T-cell (primary cell): ENCODE measurements at regions not wholly inside any gene's neighbourhood (a gene's known extent, or its start where the extent isn't known, plus 50 kb on each side); places are given as distances from the start of the nearest gene placed in this dataset.
"Not testable (repeated sequence)": the region's sequence is repeated elsewhere in the genome, so short reads cannot be mapped to it uniquely, and the experiment has no call there.

Experiments
- ATAC-seq, 4 experiments: fragments of 200-7000 bp in 3 of 4; fragments of 150-1000 bp in 1 of 4; cut with Tn5 transposase; replicated peaks in 1 of 4; 1 replicate in 3 of 4; 2 replicates in 1 of 4; pipeline ENCODE4 v1.10.0; 2021; ENCODE audit warnings: moderate library complexity in 3 of 4, mild to moderate bottlenecking in 2 of 4, moderate number of reproducible peaks in 1 of 4
- CTCF ChIA-PET, 2 donors: fragments of 300-600 bp; sonication (Branson Sonifier 250); formaldehyde crosslinking; loops; one replicate each; lab custom pipeline; 2022; ENCODE audit warnings: antibody characterized with exemption in 2 of 2; lab: Charles Lee
- POLR2A ChIA-PET, 2 donors: fragments of 300-600 bp; sonication (Branson Sonifier 250); formaldehyde crosslinking; loops; one replicate each; lab custom pipeline; 2022; ENCODE audit warnings: antibody characterized with exemption in 2 of 2; lab: Charles Lee
- DNase-seq, 35 experiments: peaks; one replicate each; pipeline versions ENCODE4 v3.0.0 to v3.0.0-alpha.2; 2013 to 2023
- H3K27ac ChIP-seq: one replicate; pipeline ENCODE4 v1.5.1; 2013; ENCODE audit warnings: low read length
- H3K27me3 ChIP-seq, 2 experiments: replicated peaks in 1 of 2; 1 replicate in 1 of 2; 2 replicates in 1 of 2; pipeline versions ENCODE4 v1.6.1 to v1.7.0; 2013; ENCODE audit warnings: low read length in 1 of 2, mixed read lengths in 1 of 2; ENCODE audit not compliant: control insufficient read depth in 2 of 2, insufficient read depth in 2 of 2; ENCODE audit errors: extremely low read depth in 1 of 2
- H3K36me3 ChIP-seq, 2 donors: 1 replicate in 1 of 2; 2 replicates in 1 of 2; pipeline versions ENCODE4 v1.6.1 to v1.7.0; 2013; ENCODE audit warnings: low read length in 1 of 2; ENCODE audit not compliant: control insufficient read depth in 2 of 2, insufficient read depth in 1 of 2; ENCODE audit errors: extremely low read depth in 1 of 2
- H3K4me1 ChIP-seq, 2 experiments: 1 replicate in 1 of 2; 2 replicates in 1 of 2; pipeline versions ENCODE4 v1.6.1 to v1.7.0; 2013; ENCODE audit warnings: low read length in 2 of 2, mixed read lengths in 1 of 2; ENCODE audit not compliant: insufficient read depth in 2 of 2, control insufficient read depth in 1 of 2; ENCODE audit errors: extremely low read depth in 1 of 2
- H3K4me3 ChIP-seq, 2 donors: 1 replicate in 1 of 2; 2 replicates in 1 of 2; pipeline versions ENCODE4 v1.5.1 to v1.7.0; 2013; ENCODE audit warnings: mild to moderate bottlenecking in 2 of 2, low read length in 1 of 2, moderate library complexity in 1 of 2; ENCODE audit not compliant: control insufficient read depth in 1 of 2; ENCODE audit errors: extremely low read depth in 1 of 2
- H3K9me3 ChIP-seq: 2 replicates; pipeline ENCODE4 v1.7.0; 2013
- H3K27ac Mint-ChIP-seq, 2 donors: one replicate each; pipeline ENCODE4 v1.8.0; 2020 to 2021; ENCODE audit warnings: mild to moderate bottlenecking in 2 of 2, mixed read lengths in 2 of 2
- H3K27me3 Mint-ChIP-seq, 2 donors: one replicate each; pipeline ENCODE4 v1.8.0; 2021 to 2022; ENCODE audit warnings: mixed read lengths in 2 of 2
- H3K36me3 Mint-ChIP-seq: one replicate; pipeline ENCODE4 v1.8.0; 2021; ENCODE audit warnings: mixed read lengths
- H3K4me1 Mint-ChIP-seq, 3 donors: one replicate each; pipeline ENCODE4 v1.8.0; 2020 to 2022; ENCODE audit warnings: mixed read lengths in 3 of 3, mild to moderate bottlenecking in 1 of 3
- H3K4me3 Mint-ChIP-seq, 3 donors: one replicate each; pipeline ENCODE4 v1.8.0; 2020 to 2022; ENCODE audit warnings: mild to moderate bottlenecking in 3 of 3, mixed read lengths in 3 of 3, moderate library complexity in 3 of 3
- H3K9me3 Mint-ChIP-seq, 3 donors: one replicate each; pipeline ENCODE4 v1.8.0; 2020 to 2022; ENCODE audit warnings: mixed read lengths in 3 of 3
- WGBS: methylation state at CpG from one replicate; pipeline ENCODE4 v1.1.5; 2013; ENCODE audit warnings: missing lambda C conversion rate; ENCODE audit not compliant: insufficient coverage; 5-methylcytosine and 5-hydroxymethylcytosine counted together

DNA sequence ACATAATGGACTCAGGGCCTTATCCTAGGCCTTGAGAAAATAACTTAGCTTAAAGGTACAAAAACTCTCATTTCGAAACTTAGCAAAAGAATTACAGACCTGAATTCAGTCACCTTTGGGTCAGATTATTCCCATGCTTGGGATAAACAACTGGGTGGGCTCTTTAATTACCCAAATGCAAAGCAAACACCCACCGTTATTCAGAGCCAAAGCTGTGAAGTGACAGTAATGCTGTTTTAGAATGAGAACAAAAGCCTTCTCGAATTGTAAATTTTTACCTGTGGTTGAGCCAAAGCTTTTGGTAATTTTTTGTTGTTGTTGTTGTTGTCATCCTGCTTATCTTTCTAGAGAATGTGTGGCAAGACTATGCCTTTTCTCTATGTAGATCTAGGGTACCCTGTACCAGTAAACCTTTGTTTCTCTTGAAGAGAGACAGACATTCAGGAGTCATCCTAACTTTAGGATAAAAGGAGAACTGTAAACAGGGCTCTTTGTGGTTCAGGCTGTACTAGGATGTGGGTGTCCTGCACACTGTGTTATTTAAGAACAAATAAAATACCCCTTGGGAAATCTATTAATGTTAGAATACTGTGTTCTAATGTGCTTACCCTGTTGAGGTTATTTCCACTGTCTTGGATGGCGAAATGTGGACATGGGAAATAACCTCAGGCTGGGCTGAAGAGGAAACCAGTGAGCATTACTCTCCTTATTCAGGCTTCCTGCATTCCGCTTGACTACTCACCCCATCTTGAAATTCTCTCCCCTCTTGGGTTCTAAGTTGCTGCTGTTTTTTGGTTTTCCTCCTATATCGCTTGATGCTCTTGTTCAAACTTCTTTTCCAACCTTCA lies 480.7 kb downstream of the CD83 start:
- Histone ChIP-seq H3K36me3 (peaks cover 0 to 3% of the 10 kb centered on the region in 2 donors), H3K4me3 (no peak overlapping the region), H3K27me3 (no peaks in the 10 kb centered on the region), H3K9me3 (no peaks in the 10 kb centered on the region), H3K4me1 (peaks cover 0 to 3% of the 10 kb centered on the region in 2 experiments), H3K27ac (no peak overlapping the region)
- ChIA-PET CTCF (no interaction called here), POLR2A (no interaction called here)
- 84% methylated on average over 3 of the region's 6 CpGs for WGBS
- no peak overlapping the region for H3K4me3 Mint-ChIP-seq
- DNase-seq, result no peak
- H3K9me3 Mint-ChIP-seq, result no peaks in the 10 kb centered on the region
- H3K36me3 Mint-ChIP-seq, result no peaks in the 10 kb centered on the region
- no peaks in the 10 kb centered on the region for H3K27me3 Mint-ChIP-seq
- no peak overlapping the region for H3K27ac Mint-ChIP-seq
- H3K4me1 Mint-ChIP-seq, result peaks cover 0 to 7% (median 0%) of the 10 kb centered on the region in 3 donors
- ATAC-seq, result no peak

DNA sequence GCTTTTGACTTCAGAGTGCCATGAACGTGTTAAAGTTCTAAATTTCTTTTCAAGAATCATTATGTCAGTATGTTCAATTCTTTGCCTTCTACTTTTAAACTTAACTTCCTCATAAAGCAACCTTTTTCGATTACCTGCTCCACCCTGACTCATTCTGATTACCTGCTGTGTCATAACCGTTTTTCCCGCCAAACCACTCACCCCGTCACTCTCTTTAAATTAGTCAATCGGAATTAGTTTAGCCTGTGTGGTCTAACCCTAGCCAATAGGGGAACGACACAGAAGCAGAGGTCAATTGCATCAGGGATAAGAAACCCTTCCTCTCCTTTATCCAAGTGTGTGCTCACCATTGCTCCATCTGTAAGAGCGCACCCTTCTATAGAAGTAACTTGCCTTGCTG lies 482.7 kb downstream of the CD83 start:
- H3K4me1 Mint-ChIP-seq, DNase-seq, H3K36me3 Mint-ChIP-seq, H3K4me3 Mint-ChIP-seq, H3K27me3 Mint-ChIP-seq, H3K36me3 ChIP-seq, H3K27ac Mint-ChIP-seq, H3K4me3 ChIP-seq, H3K27ac ChIP-seq, CTCF ChIA-PET, ATAC-seq, H3K4me1 ChIP-seq, POLR2A ChIA-PET, H3K9me3 Mint-ChIP-seq, H3K9me3 ChIP-seq, H3K27me3 ChIP-seq: not testable (repeated sequence)
- 61% methylated on average over 3 of the region's 8 CpGs for WGBS

DNA sequence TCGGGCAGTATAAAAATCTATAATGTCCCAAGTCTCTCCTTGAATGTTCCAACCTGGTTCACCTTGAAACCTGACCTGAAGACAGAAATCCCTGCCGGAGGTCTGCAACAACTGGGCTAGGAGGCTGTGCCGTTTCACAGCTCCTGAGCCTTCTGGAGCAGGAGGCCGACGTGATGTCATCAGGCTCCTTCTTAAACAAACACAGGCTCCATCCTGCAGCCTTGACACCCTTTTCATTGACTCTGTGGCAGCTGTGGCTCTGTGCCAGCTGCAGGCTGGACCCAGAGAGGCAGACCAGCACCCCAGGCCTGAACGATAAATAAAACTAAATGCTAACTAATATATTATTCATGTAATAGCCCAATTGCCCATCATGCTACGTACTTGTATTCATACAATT lies 483.9 kb downstream of the CD83 start:
- H3K27me3 ChIP-seq, result no peaks in the 10 kb centered on the region
- no peak overlapping the region for H3K4me3 ChIP-seq
- peaks cover 0 to 3% of the 10 kb centered on the region in 2 donors for H3K36me3 ChIP-seq
- no peak overlapping the region for H3K4me3 Mint-ChIP-seq
- H3K9me3 ChIP-seq, result no peaks in the 10 kb centered on the region
- H3K27ac ChIP-seq, result no peak overlapping the region
- H3K4me1 Mint-ChIP-seq, result peaks cover 0 to 5% (median 0%) of the 10 kb centered on the region in 3 donors
- H3K9me3 Mint-ChIP-seq, result no peaks in the 10 kb centered on the region
- 100% methylated on average over 5 of the region's 7 CpGs for WGBS
- H3K27me3 Mint-ChIP-seq, result no peaks in the 10 kb centered on the region
- no peaks in the 10 kb centered on the region for H3K36me3 Mint-ChIP-seq
- no peak for ATAC-seq
- no peak for DNase-seq
- H3K27ac Mint-ChIP-seq, result no peak overlapping the region
- H3K4me1 ChIP-seq, result peaks cover 0 to 3% of the 10 kb centered on the region in 2 experiments
- POLR2A ChIA-PET, result no interaction called here
- CTCF ChIA-PET, result no interaction called here

DNA sequence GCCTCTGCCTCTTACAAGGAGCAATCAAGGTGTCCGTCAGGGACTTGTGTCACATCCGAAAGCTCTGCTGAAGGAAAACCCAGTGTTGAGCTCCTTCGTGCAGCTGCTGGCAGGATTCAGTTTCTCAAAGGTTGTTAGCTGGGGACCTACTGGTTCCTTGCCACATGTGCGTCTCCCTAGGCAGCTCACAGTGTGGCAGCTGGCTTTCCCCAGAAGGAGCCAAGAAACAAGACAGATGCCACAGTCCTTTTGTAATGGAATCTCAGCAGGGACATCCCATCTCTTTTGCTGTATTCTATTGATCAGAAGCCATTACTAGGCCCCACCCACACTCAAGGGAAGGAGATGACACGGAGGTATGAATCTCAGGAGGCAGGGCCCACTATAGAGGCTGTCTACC lies 488.8 kb downstream of the CD83 start:
- peaks cover 0 to 3% of the 10 kb centered on the region in 2 experiments for H3K27me3 ChIP-seq
- no peak for DNase-seq
- Mint-ChIP-seq H3K27ac (no peak overlapping the region), H3K9me3 (no peaks in the 10 kb centered on the region), H3K27me3 (peaks cover 0 to 3% of the 10 kb centered on the region in 2 donors), H3K36me3 (no peaks in the 10 kb centered on the region), H3K4me3 (no peak overlapping the region), H3K4me1 (no peaks in the 10 kb centered on the region)
- H3K9me3 ChIP-seq, result no peaks in the 10 kb centered on the region
- WGBS, result 95% methylated on average over 4 of the region's 5 CpGs
- H3K27ac ChIP-seq, result no peak overlapping the region
- ATAC-seq, result no peak
- H3K36me3 ChIP-seq, result no peaks in the 10 kb centered on the region
- H3K4me1 ChIP-seq, result no peaks in the 10 kb centered on the region
- no peak overlapping the region for H3K4me3 ChIP-seq
- CTCF ChIA-PET, result no interaction called here
- POLR2A ChIA-PET, result no interaction called here

DNA sequence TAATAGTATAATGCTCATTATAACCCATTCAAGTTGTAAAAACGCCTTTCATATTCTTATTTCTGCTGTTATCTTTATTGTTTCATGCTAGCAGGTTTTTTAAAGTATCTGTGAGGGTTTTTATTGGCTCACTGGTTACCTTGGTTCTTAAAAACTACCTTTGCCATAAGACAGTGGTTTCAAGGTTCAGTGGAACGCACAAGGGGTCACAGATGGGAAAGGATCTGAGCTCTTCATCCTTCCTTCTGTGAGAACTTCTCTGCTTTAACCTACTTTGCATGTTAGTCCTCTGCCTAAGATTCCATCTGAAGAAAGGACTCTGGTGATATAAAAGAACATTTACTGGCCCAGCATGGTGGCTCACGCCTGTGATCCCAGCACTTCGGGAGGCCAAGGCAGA lies 492.6 kb downstream of the CD83 start:
- no peaks in the 10 kb centered on the region for H3K36me3 Mint-ChIP-seq
- no peak overlapping the region for H3K4me3 Mint-ChIP-seq
- DNase-seq (no peak), ATAC-seq (no peak)
- H3K4me1 Mint-ChIP-seq, result peaks cover 0 to 9% (median 0%) of the 10 kb centered on the region in 3 donors
- H3K27me3 ChIP-seq, result peaks cover 0 to 3% of the 10 kb centered on the region in 2 experiments
- no peak overlapping the region for H3K4me3 ChIP-seq
- H3K4me1 ChIP-seq, result no peaks in the 10 kb centered on the region
- no peak overlapping the region for H3K27ac ChIP-seq
- peaks cover 0 to under 1% (median under 1%) of the 10 kb centered on the region in 3 donors for H3K9me3 Mint-ChIP-seq
- peaks cover 0 to 3% of the 10 kb centered on the region in 2 donors for H3K27me3 Mint-ChIP-seq
- no peak overlapping the region for H3K27ac Mint-ChIP-seq
- WGBS, result 87% methylated on average over 3 of the region's 4 CpGs
- ChIA-PET POLR2A (no interaction called here), CTCF (interaction anchor here (0.6 to 0.7 kb wide), 2 partner anchors 768 to 1049 kb away, joined by 4 to 5 read pairs; no protein-coding TSS in a partner anchor)
- no peaks in the 10 kb centered on the region for H3K9me3 ChIP-seq
- no peaks in the 10 kb centered on the region for H3K36me3 ChIP-seq

DNA sequence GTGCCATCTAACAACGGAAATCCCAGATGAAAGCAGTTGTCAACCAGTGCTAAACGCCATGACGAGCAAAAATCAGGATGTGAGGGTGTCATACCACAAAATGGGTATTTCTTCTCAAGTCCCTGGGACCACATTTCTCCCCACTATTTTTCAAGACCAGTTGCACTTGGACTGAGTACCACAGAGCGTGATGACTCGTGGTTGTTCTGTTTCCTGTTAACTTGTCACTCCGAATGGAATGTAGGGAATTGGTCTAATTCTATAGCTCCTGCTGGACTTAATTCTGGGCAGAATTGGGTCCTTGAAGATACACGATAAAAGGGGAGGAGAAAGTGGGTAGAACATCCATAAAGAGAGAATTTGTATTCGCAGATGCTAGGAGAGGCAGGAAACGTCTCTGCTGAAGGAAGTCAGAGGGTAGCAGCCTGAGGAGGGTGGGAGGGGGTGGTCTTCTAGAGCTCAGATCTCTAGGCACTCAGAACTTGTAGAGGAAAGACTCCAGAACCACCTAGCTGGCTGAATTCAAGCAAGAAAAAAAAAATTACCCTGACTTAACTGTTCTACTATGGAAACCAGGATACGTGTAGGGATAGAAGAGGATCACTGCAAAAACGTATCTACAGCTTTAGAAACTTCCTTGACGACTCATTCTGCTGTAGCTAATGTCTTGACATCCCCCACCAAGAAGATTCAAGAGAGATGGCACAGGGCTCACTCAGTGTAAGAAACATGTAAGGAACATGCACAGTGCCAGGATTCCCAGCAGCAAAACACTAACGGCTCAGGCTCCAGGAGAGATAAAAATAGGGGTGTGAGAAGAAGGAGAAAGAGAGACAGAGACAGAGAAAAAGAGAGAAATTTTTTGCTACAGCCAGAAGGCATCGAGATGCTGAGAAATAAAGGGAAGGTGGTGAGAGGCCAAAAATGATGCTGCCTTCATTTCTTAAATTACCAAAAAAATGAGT lies 494.7 kb downstream of the CD83 start:
- CTCF ChIA-PET, result no interaction called here
- no peak overlapping the region for H3K4me3 Mint-ChIP-seq

More for the DNA sequence above, 494.7 kb downstream of the CD83 start:
- Mint-ChIP-seq H3K4me1 (peaks cover 0 to 16% (median 3%) of the 10 kb centered on the region in 3 donors), H3K27me3 (peaks cover 0 to 3% of the 10 kb centered on the region in 2 donors), H3K9me3 (peaks cover 4 to 10% (median 7%) of the 10 kb centered on the region in 3 donors), H3K36me3 (no peaks in the 10 kb centered on the region), H3K27ac (no peak overlapping the region)
- Histone ChIP-seq H3K9me3 (no peaks in the 10 kb centered on the region), H3K4me1 (no peaks in the 10 kb centered on the region), H3K36me3 (no peaks in the 10 kb centered on the region), H3K27ac (no peak overlapping the region), H3K4me3 (no peak overlapping the region), H3K27me3 (peaks cover 0 to 3% of the 10 kb centered on the region in 2 experiments)
- 37% methylated on average over 7 of the region's 14 CpGs for WGBS
- no peak for ATAC-seq
- DNase-seq, result no peak
- POLR2A ChIA-PET, result no interaction called here
